CD14-positive monocyte (primary cell): ENCODE measurements at regions not wholly inside any gene's neighbourhood (a gene's known extent, or its start where the extent isn't known, plus 50 kb on each side); places are given as distances from the start of the nearest gene placed in this dataset.

Source experiments
- DNase-seq, 3 donors: peaks; one replicate each; pipeline ENCODE4 v3.0.0-alpha.2; 2011 to 2022
- H2AFZ ChIP-seq: 2 replicates; pipeline ENCODE4 v1.6.0; 2012; ENCODE audit warnings: mild to moderate bottlenecking, low read depth, low read length, inconsistent platforms; ENCODE audit not compliant: insufficient read depth, poor library complexity, severe bottlenecking
- H3K27ac ChIP-seq, 2 donors: 1 replicate in 1 of 2; 2 replicates in 1 of 2; pipeline ENCODE4 v1.5.1; 2012 to 2013; ENCODE audit warnings: low read length in 2 of 2, control low read depth in 1 of 2, inconsistent platforms in 1 of 2, low read depth in 1 of 2, mild to moderate bottlenecking in 1 of 2
- H3K27me3 ChIP-seq, 2 donors: one replicate each; pipeline versions ENCODE4 v1.6.0 to v1.6.1; 2011 to 2013; ENCODE audit warnings: low read length in 2 of 2; ENCODE audit not compliant: control insufficient read depth in 2 of 2, insufficient read depth in 2 of 2
- H3K36me3 ChIP-seq, 2 donors: replicated peaks in 1 of 2; 1 replicate in 1 of 2; 2 replicates in 1 of 2; pipeline versions ENCODE4 v1.5.1 to v1.6.1; 2012 to 2013; ENCODE audit warnings: low read length in 2 of 2, control low read depth in 1 of 2, inconsistent platforms in 1 of 2, mild to moderate bottlenecking in 1 of 2; ENCODE audit not compliant: insufficient read depth in 2 of 2, control insufficient read depth in 1 of 2
- H3K4me1 ChIP-seq, 2 donors: 1 replicate in 1 of 2; 2 replicates in 1 of 2; pipeline versions ENCODE4 v1.5.1 to v1.6.1; 2012 to 2013; ENCODE audit warnings: low read length in 2 of 2, control low read depth in 1 of 2, inconsistent platforms in 1 of 2, mild to moderate bottlenecking in 1 of 2, moderate library complexity in 1 of 2; ENCODE audit not compliant: insufficient read depth in 2 of 2, control insufficient read depth in 1 of 2
- H3K4me2 ChIP-seq: replicated peaks from 2 replicates; pipeline ENCODE3; 2012; ENCODE audit warnings: low read length, moderate library complexity, mild to moderate bottlenecking; ENCODE audit not compliant: poor library complexity, severe bottlenecking; ENCODE audit errors: extremely low read depth
- H3K4me3 ChIP-seq, 3 experiments: fragments of 200-600 bp in 1 of 3; sonication (generic) in 1 of 3; replicated peaks in 1 of 3; 1 replicate in 2 of 3; 2 replicates in 1 of 3; pipeline ENCODE4 v1.5.1; 2011 to 2013; ENCODE audit warnings: low read length in 3 of 3, mild to moderate bottlenecking in 3 of 3, control low read depth in 2 of 3, low read depth in 2 of 3, inconsistent platforms in 1 of 3, moderate library complexity in 1 of 3
- H3K79me2 ChIP-seq: 2 replicates; pipeline ENCODE4 v1.6.0; 2012; ENCODE audit warnings: mild to moderate bottlenecking, control low read depth, inconsistent platforms, low read length, moderate library complexity; ENCODE audit not compliant: insufficient read depth
- H3K9ac ChIP-seq: 2 replicates; pipeline ENCODE4 v1.6.0; 2017; ENCODE audit warnings: low read length, mild to moderate bottlenecking; ENCODE audit not compliant: insufficient read depth, poor library complexity, severe bottlenecking
- H3K9me3 ChIP-seq, 2 donors: replicated peaks in 1 of 2; 1 replicate in 1 of 2; 2 replicates in 1 of 2; pipeline versions ENCODE4 v1.5.1 to v1.6.1; 2012 to 2013; ENCODE audit warnings: low read length in 2 of 2, control low read depth in 1 of 2; ENCODE audit not compliant: control insufficient read depth in 1 of 2, insufficient read depth in 1 of 2
- H4K20me1 ChIP-seq: 2 replicates; pipeline ENCODE4 v1.6.0; 2012; ENCODE audit warnings: mild to moderate bottlenecking, low read length, control low read depth, moderate library complexity; ENCODE audit not compliant: insufficient read depth
- H3K27ac Mint-ChIP-seq, 7 donors: one replicate each; pipeline ENCODE4 v1.8.0; 2020; ENCODE audit warnings: mild to moderate bottlenecking in 7 of 7, mixed read lengths in 7 of 7, moderate library complexity in 6 of 7, inconsistent platforms in 2 of 7
- H3K27me3 Mint-ChIP-seq, 3 donors: one replicate each; pipeline ENCODE4 v1.8.0; 2021 to 2022; ENCODE audit warnings: low read depth in 3 of 3, mild to moderate bottlenecking in 3 of 3, mixed read lengths in 3 of 3, moderate library complexity in 3 of 3, inconsistent platforms in 1 of 3
- H3K36me3 Mint-ChIP-seq, 2 donors: one replicate each; pipeline ENCODE4 v1.8.0; 2020; ENCODE audit warnings: mixed read lengths in 2 of 2, inconsistent platforms in 1 of 2, mild to moderate bottlenecking in 1 of 2
- H3K4me1 Mint-ChIP-seq: one replicate; pipeline ENCODE4 v1.8.0; 2020; ENCODE audit warnings: mild to moderate bottlenecking, mixed read lengths
- H3K4me3 Mint-ChIP-seq, 2 donors: one replicate each; pipeline ENCODE4 v1.8.0; 2020; ENCODE audit warnings: mild to moderate bottlenecking in 2 of 2, mixed read lengths in 2 of 2, moderate library complexity in 1 of 2
- H3K9me3 Mint-ChIP-seq, 7 donors: one replicate each; pipeline ENCODE4 v1.8.0; 2020 to 2022; ENCODE audit warnings: mixed read lengths in 7 of 7, mild to moderate bottlenecking in 6 of 7, moderate library complexity in 6 of 7, inconsistent platforms in 2 of 7
- WGBS: methylation state at CpG from one replicate; pipeline ENCODE4 v1.1.5; 2013; ENCODE audit warnings: missing lambda C conversion rate; ENCODE audit not compliant: insufficient coverage; 5-methylcytosine and 5-hydroxymethylcytosine counted together
- intact Hi-C, 2 donors: fragments of 100-400 bp; cut with micrococcal nuclease; formaldehyde crosslinking; loops; one replicate each; pipeline versions ENCODE4 v1.15.0 to v1.15.1; 2023
- TF ChIP-seq, protein P1 (sequence below): fragments of 200-600 bp; IDR thresholded peaks from one replicate; pipeline ENCODE4 v1.8.0; 2022; ENCODE audit warnings: antibody characterized with exemption, mild to moderate bottlenecking

DNA sequence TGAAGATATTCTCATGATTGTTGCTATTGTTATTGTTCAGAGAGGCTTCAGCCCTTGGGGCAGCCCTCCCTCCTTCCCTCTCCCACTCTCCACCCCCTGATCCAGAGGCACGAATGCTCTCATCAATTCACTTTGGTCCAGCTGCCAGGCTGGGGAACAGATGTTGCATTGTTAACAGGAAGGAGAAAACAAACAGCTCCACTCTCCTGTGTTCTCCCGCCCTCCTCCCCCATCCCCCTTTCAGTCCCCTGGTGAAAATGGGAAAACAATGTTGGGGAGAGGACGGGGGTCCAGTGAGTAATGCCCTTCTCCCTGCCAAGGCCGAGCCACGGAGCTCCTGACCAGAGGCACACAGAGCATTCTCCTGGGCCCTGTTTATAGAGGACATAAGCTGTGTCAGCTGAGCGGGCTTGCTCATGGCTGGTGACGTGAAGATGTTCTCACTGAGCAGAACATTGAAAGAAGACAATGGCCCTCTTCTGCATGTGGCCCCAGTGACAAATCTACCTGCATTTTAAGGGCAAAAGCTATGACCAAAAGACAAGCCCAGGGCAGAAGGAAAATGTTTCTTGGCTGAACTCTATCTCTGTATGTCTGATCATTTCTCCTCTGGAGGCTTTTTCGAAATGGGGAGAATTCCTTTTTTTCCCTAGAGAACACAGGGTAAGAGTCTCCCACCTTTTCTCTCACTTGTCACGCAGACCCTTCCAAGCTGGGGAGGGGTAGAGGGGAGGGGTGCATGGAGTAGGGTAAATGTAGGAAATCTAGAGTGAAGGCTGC is 111.7 kb downstream of the GLUL start:
- no peaks in the 10 kb centered on the region for H3K36me3 Mint-ChIP-seq
- H3K4me2 ChIP-seq = no peak overlapping the region
- no peak overlapping the region for H3K4me3 ChIP-seq
- no peaks in the 10 kb centered on the region for H3K27me3 ChIP-seq
- no peaks in the 10 kb centered on the region for H3K4me1 Mint-ChIP-seq
- no peaks in the 10 kb centered on the region for H3K79me2 ChIP-seq
- peaks cover 13% of the 10 kb centered on the region in 2 donors for H3K4me1 ChIP-seq
- H3K36me3 ChIP-seq = no peaks in the 10 kb centered on the region
- H4K20me1 ChIP-seq = no peaks in the 10 kb centered on the region
- DNase-seq = no peak
- H3K27me3 Mint-ChIP-seq = no peaks in the 10 kb centered on the region
- H3K4me3 Mint-ChIP-seq = no peak overlapping the region
- 97% methylated on average over 3 of the region's 9 CpGs for WGBS
- TF ChIP-seq, protein P1, sequence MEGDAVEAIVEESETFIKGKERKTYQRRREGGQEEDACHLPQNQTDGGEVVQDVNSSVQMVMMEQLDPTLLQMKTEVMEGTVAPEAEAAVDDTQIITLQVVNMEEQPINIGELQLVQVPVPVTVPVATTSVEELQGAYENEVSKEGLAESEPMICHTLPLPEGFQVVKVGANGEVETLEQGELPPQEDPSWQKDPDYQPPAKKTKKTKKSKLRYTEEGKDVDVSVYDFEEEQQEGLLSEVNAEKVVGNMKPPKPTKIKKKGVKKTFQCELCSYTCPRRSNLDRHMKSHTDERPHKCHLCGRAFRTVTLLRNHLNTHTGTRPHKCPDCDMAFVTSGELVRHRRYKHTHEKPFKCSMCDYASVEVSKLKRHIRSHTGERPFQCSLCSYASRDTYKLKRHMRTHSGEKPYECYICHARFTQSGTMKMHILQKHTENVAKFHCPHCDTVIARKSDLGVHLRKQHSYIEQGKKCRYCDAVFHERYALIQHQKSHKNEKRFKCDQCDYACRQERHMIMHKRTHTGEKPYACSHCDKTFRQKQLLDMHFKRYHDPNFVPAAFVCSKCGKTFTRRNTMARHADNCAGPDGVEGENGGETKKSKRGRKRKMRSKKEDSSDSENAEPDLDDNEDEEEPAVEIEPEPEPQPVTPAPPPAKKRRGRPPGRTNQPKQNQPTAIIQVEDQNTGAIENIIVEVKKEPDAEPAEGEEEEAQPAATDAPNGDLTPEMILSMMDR = no peak
- H3K9me3 ChIP-seq = no peaks in the 10 kb centered on the region
- no peak overlapping the region for H3K27ac ChIP-seq
- H3K27ac Mint-ChIP-seq = no peak overlapping the region
- peaks cover 0 to 2% (median 0%) of the 10 kb centered on the region in 7 donors for H3K9me3 Mint-ChIP-seq
- intact Hi-C loops = no loop called here
- H2AFZ ChIP-seq = no peak overlapping the region
- H3K9ac ChIP-seq = no peak overlapping the region

DNA sequence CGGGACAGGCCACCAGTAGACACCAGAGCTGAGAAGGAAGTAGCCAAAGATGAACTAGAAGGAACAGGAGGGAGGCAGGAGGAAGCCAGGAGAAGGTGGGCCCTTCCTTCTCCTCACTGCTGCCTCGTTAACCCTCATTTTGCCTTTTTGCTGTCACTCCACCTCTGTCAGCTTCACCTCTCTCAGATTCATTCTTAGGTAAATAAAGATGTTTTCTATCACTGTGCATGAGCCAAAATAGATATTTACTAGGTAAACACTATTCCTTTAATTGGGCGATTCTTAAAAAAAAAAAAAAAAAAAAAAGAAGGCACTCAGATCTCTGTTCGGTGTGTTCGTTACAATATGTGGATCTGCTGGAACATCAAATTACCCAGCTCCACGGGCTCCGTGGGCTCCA is 112.3 kb downstream of the GLUL start:
- intact Hi-C loops = no loop called here

More for the DNA sequence above, 112.3 kb downstream of the GLUL start:
- Histone ChIP-seq H3K79me2 (no peaks in the 10 kb centered on the region), H3K27me3 (no peaks in the 10 kb centered on the region), H3K36me3 (no peaks in the 10 kb centered on the region), H3K4me2 (no peak overlapping the region), H4K20me1 (no peaks in the 10 kb centered on the region), H3K4me3 (no peak overlapping the region), H3K9ac (no peak overlapping the region), H3K27ac (no peak overlapping the region), H2AFZ (no peak overlapping the region), H3K9me3 (no peaks in the 10 kb centered on the region), H3K4me1 (peaks cover 13% of the 10 kb centered on the region in 2 donors)
- H3K4me1 Mint-ChIP-seq = no peaks in the 10 kb centered on the region
- DNase-seq = no peak
- H3K27ac Mint-ChIP-seq = no peak overlapping the region
- no peaks in the 10 kb centered on the region for H3K36me3 Mint-ChIP-seq
- TF ChIP-seq, protein P1 = no peak
- no peak overlapping the region for H3K4me3 Mint-ChIP-seq
- peaks cover 0 to 2% (median 0%) of the 10 kb centered on the region in 7 donors for H3K9me3 Mint-ChIP-seq
- H3K27me3 Mint-ChIP-seq = no peaks in the 10 kb centered on the region
- 0% methylated on average over 1 of the region's 7 CpGs for WGBS
